ENCODE measurements at regions not wholly inside any gene's neighbourhood (a gene's known extent, or its start where the extent isn't known, plus 50 kb on each side); places are given as distances from the start of the nearest gene placed in this dataset.

DNA sequence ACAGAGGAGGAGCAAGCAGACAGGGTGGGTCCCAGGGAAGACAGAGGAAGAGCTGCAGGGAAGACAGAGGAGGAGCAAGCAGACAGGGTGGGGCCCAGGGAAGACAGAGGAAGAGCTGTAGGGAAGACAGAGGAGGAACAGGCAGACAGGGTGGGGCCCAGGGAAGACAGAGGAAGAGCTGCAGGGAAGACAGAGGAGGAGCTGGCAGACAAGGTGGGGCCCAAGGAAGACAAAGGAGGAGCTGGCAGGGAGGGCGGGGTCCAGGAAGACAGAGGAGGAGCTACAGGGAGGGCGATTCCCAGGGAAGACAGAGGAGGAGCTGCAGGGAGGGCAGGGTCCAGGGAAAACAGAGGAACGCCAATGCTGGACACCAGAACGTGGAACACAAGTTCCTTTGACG lies 66.5 kb downstream of the PLXNA1 start:
- TF ChIP-seq ZFX (IDR thresholded peaks at IDR 0.05; ENCODE audit: borderline replicate concordance) (no peak), CTCF (IDR thresholded peaks at IDR 0.05) (no peak)
- no peak overlapping the region for H3K27ac ChIP-seq

DNA sequence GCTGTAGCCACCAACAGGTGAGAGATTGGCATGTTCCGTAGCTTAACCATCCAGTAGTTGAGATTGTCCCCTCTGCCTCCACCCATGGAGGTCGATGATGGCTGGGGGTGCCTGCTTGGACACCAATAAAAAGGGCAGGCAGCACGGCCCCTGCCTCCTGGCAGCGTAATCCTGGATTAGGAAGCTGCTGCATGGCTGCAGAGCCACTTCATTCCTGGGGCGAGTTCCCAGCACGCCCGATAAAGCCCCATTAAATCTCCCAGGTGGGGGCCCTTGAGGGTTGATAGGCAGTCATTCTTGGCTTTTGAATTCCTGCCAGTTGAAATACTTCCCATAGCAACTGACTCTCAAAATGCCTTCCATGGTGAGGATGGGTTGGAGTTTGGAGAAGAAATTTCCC lies 67.8 kb downstream of the PLXNA1 start:
- H3K27ac ChIP-seq = no peak overlapping the region
- no peak for TF ChIP-seq CTCF (IDR thresholded peaks at IDR 0.05)
- no peak for TF ChIP-seq ZFX (IDR thresholded peaks at IDR 0.05; ENCODE audit: borderline replicate concordance)

- no peak overlapping the region for H3K27ac ChIP-seq
- TF ChIP-seq CTCF (IDR thresholded peaks at IDR 0.05) (no peak), ZFX (IDR thresholded peaks at IDR 0.05; ENCODE audit: borderline replicate concordance) (no peak)
Measured at GRCh38 chr3:127052121-127052561, 69.2 kb downstream of the PLXNA1 start.

DNA sequence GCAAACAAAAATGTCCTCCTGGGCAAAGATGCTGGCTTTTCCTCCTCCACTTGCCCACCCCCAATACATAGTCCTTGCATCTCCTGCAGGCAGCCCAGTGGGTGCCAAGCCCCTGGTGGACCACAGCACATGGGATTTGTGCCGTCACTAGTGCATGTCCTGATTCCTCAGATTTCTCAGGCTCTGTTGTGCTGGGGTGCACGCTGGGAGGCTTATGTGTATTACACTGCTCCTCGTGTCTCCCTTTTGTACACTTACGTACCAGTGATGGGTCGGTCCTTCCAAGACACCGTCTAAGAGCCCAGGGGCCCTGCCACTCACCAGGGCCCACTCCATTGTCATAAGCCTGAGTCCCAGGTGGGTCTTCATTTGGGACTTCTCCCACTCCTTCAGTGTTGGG lies 70.1 kb downstream of the PLXNA1 start:
- TF ChIP-seq CTCF (IDR thresholded peaks at IDR 0.05) = no peak
- TF ChIP-seq ZFX (IDR thresholded peaks at IDR 0.05; ENCODE audit: borderline replicate concordance) = no peak

GRCh38 chr3:127053450-127053849 lies 70.5 kb downstream of the PLXNA1 start:
- H3K27ac ChIP-seq = no peak overlapping the region
- TF ChIP-seq CTCF (IDR thresholded peaks at IDR 0.05) = no peak
- TF ChIP-seq ZFX (IDR thresholded peaks at IDR 0.05; ENCODE audit: borderline replicate concordance) = no peak

More for the DNA sequence above, 70.1 kb downstream of the PLXNA1 start:
- no peak overlapping the region for H3K27ac ChIP-seq

DNA sequence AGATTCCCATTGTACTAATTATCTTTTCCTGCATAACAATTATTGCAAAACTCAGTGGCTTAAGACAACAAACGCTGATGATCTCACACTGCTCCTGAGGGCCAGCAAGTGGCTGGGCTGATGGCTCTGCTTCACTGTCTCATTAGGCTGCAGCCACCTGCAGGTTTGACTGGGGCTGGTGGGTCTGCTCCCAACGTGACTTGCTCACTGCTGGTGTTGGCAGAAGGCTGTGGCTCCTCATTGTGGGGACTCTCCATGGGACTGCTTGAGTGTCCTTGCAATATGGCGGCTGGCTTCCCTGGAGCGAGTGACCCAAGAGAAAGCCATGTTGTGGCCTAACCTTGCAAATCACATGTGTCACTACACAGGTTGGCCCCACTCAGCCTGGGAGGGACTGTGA lies 71.1 kb downstream of the PLXNA1 start:
- no peak overlapping the region for H3K27ac ChIP-seq
- TF ChIP-seq ZFX (IDR thresholded peaks at IDR 0.05; ENCODE audit: borderline replicate concordance) (no peak), CTCF (IDR thresholded peaks at IDR 0.05) (no peak)

GRCh38 chr3:127056281-127056680 lies 73.4 kb downstream of the PLXNA1 start:
- no peak for TF ChIP-seq CTCF (IDR thresholded peaks at IDR 0.05)
- no peak for TF ChIP-seq ZFX (IDR thresholded peaks at IDR 0.05; ENCODE audit: borderline replicate concordance)
- no peak overlapping the region for H3K27ac ChIP-seq
